LNCAP (cell line): ENCODE measurements at regions not wholly inside any gene's neighbourhood (a gene's known extent, or its start where the extent isn't known, plus 50 kb on each side); places are given as distances from the start of the nearest gene placed in this dataset.

Experiments
- CTCF ChIP-seq: fragments of 450-650 bp; IDR thresholded peaks from 2 replicates; pipeline ENCODE4 v1.5.1; 2017; ENCODE audit warnings: mild to moderate bottlenecking

GRCh38 chr5:60295423-60295822, 401.9 kb upstream of the PDE4D start:
- TF ChIP-seq CTCF, result peak; percentile 70

GRCh38 chr5:60293518-60293917, 400.0 kb upstream of the PDE4D start:
- no peak for TF ChIP-seq CTCF

- peak; percentile 93 for TF ChIP-seq CTCF
These were observed 393.7 kb upstream of the PDE4D start for GRCh38 chr5:60287174-60287771.

GRCh38 chr5:60285910-60286309, 392.4 kb upstream of the PDE4D start:
- no peak for TF ChIP-seq CTCF

GRCh38 chr5:60280943-60281342, 387.4 kb upstream of the PDE4D start:
- TF ChIP-seq CTCF, result no peak

GRCh38 chr5:60277941-60278340, 384.4 kb upstream of the PDE4D start:
- no peak for TF ChIP-seq CTCF

GRCh38 chr5:60274747-60275146, 381.2 kb upstream of the PDE4D start:
- no peak for TF ChIP-seq CTCF

GRCh38 chr5:60271517-60271916, 378.0 kb upstream of the PDE4D start:
- no peak for TF ChIP-seq CTCF
